Ascending aorta (tissue), 2 donors: ENCODE measurements at regions not wholly inside any gene's neighbourhood (a gene's known extent, or its start where the extent isn't known, plus 50 kb on each side); places are given as distances from the start of the nearest gene placed in this dataset.

Experiments used
- DNase-seq, 2 donors: peaks; one replicate each; pipeline ENCODE4 v3.0.0-alpha.2; 2019; ENCODE audit warnings: low spot score in 2 of 2
- H3K27ac ChIP-seq, 2 donors: fragments of 200-600 bp; sonication (generic); one replicate each; pipeline ENCODE4 v1.5.1; 2016 to 2017; ENCODE audit warnings: mild to moderate bottlenecking in 1 of 2
- H3K27me3 ChIP-seq: fragments of 200-600 bp; sonication (generic); one replicate; pipeline ENCODE4 v1.5.1; 2017
- H3K36me3 ChIP-seq, 2 donors: fragments of 200-600 bp; sonication (generic); one replicate each; pipeline ENCODE4 v1.5.1; 2016
- H3K4me1 ChIP-seq, 2 donors: fragments of 200-600 bp; sonication (generic); one replicate each; pipeline ENCODE4 v1.5.1; 2016 to 2017; ENCODE audit warnings: mild to moderate bottlenecking in 1 of 2
- H3K4me3 ChIP-seq, 2 donors: fragments of 200-600 bp; sonication (generic); one replicate each; pipeline ENCODE4 v1.5.1; 2016 to 2017; ENCODE audit warnings: mild to moderate bottlenecking in 1 of 2
- H3K9me3 ChIP-seq, 2 donors: fragments of 200-600 bp; sonication (generic); one replicate each; pipeline ENCODE4 v1.5.1; 2016
- CTCF ChIP-seq, 3 experiments: fragments of 200-600 bp in 2 of 3; fragments of 450-650 bp in 1 of 3; sonication (generic) in 2 of 3; IDR thresholded peaks; one replicate each; pipeline ENCODE4 v1.5.1; 2016 to 2019; ENCODE audit warnings: antibody characterized with exemption in 3 of 3, mild to moderate bottlenecking in 1 of 3, moderate library complexity in 1 of 3
- intact Hi-C: fragments of 100-400 bp; cut with DNase I; formaldehyde crosslinking; loops from one replicate; pipeline ENCODE4 v1.15.1; 2023

GRCh38 chr16:9545522-9546437, 454.3 kb downstream of the HAPSTR1 start:
- Histone ChIP-seq H3K4me1 (no peaks in the 10 kb centered on the region), H3K36me3 (no peaks in the 10 kb centered on the region), H3K27ac (no peak overlapping the region), H3K4me3 (no peak overlapping the region), H3K27me3 (no peaks in the 10 kb centered on the region), H3K9me3 (no peaks in the 10 kb centered on the region)
- intact Hi-C loops = no loop called here
- DNase-seq = no peak
- no peak for TF ChIP-seq CTCF (IDR thresholded peaks at IDR 0.05)

- Histone ChIP-seq H3K4me1 (no peaks in the 10 kb centered on the region), H3K27ac (no peak overlapping the region), H3K27me3 (no peaks in the 10 kb centered on the region), H3K9me3 (no peaks in the 10 kb centered on the region), H3K36me3 (no peaks in the 10 kb centered on the region), H3K4me3 (no peak overlapping the region)
- DNase-seq = no peak
- TF ChIP-seq CTCF (IDR thresholded peaks at IDR 0.05) = no peak
- intact Hi-C loops = no loop called here
Measured at GRCh38 chr16:9546438-9546786, 455.0 kb downstream of the HAPSTR1 start.

- Histone ChIP-seq H3K4me3 (no peak overlapping the region), H3K27me3 (no peaks in the 10 kb centered on the region), H3K4me1 (no peaks in the 10 kb centered on the region), H3K9me3 (no peaks in the 10 kb centered on the region), H3K36me3 (no peaks in the 10 kb centered on the region), H3K27ac (no peak overlapping the region)
- DNase-seq = no peak
- no peak for TF ChIP-seq CTCF (IDR thresholded peaks at IDR 0.05)
- intact Hi-C loops = no loop called here
Measured at GRCh38 chr16:9549487-9549886, 458.0 kb downstream of the HAPSTR1 start.

GRCh38 chr16:9555051-9555450, 463.6 kb downstream of the HAPSTR1 start:
- H3K27ac ChIP-seq = no peak overlapping the region
- intact Hi-C loops = no loop called here
- no peaks in the 10 kb centered on the region for H3K9me3 ChIP-seq
- H3K27me3 ChIP-seq = no peaks in the 10 kb centered on the region
- H3K4me1 ChIP-seq = no peaks in the 10 kb centered on the region
- H3K36me3 ChIP-seq = no peaks in the 10 kb centered on the region
- no peak for DNase-seq
- no peak for TF ChIP-seq CTCF (IDR thresholded peaks at IDR 0.05)
- H3K4me3 ChIP-seq = no peak overlapping the region

GRCh38 chr16:9556949-9557665, 465.7 kb downstream of the HAPSTR1 start:
- no peak overlapping the region for H3K27ac ChIP-seq
- H3K4me3 ChIP-seq = no peak overlapping the region
- intact Hi-C loops = no loop called here
- DNase-seq = no peak
- H3K9me3 ChIP-seq = no peaks in the 10 kb centered on the region
- H3K27me3 ChIP-seq = no peaks in the 10 kb centered on the region
- H3K36me3 ChIP-seq = no peaks in the 10 kb centered on the region
- H3K4me1 ChIP-seq = no peaks in the 10 kb centered on the region
- no peak for TF ChIP-seq CTCF (IDR thresholded peaks at IDR 0.05)
